ENCODE measurements at regions not wholly inside any gene's neighbourhood (a gene's known extent, or its start where the extent isn't known, plus 50 kb on each side); places are given as distances from the start of the nearest gene placed in this dataset.

GRCh38 chr4:183763990-183764754 lies 105.1 kb downstream of the TRAPPC11 start:
- DNase-seq = no peak

GRCh38 chr4:183765251-183765911 lies 106.3 kb downstream of the TRAPPC11 start:
- no peak for DNase-seq

- DNase-seq = no peak
Observed at GRCh38 chr4:183766140-183766539, 107.0 kb downstream of the TRAPPC11 start.

- no peak for DNase-seq
Observed at GRCh38 chr4:183770906-183771305, 111.8 kb downstream of the TRAPPC11 start.

- DNase-seq = no peak
Observed at GRCh38 chr4:183772361-183772760, 113.3 kb downstream of the TRAPPC11 start.

GRCh38 chr4:183773790-183774189 lies 114.7 kb downstream of the TRAPPC11 start:
- DNase-seq = no peak

- no peak for DNase-seq
Observed at GRCh38 chr4:183783306-183783705, 121.8 kb upstream of the STOX2 start.

GRCh38 chr4:183783991-183784553 lies 121.0 kb upstream of the STOX2 start:
- no peak for DNase-seq

GRCh38 chr4:183788308-183788905 lies 116.7 kb upstream of the STOX2 start:
- no peak for DNase-seq

GRCh38 chr4:183789657-183790056 lies 115.5 kb upstream of the STOX2 start:
- DNase-seq = no peak

- DNase-seq = no peak
Observed at GRCh38 chr4:183790661-183791060, 114.4 kb upstream of the STOX2 start.

GRCh38 chr4:183797011-183797444 lies 108.1 kb upstream of the STOX2 start:
- DNase-seq = peak; percentile 20 to 23

GRCh38 chr4:183797445-183798300 lies 107.4 kb upstream of the STOX2 start:
- DNase-seq = peak; percentile 31 to 39

- peak in 1 of 2 experiments; percentile 22 for DNase-seq
Observed at GRCh38 chr4:183798301-183799253, 106.5 kb upstream of the STOX2 start.

GRCh38 chr4:183801457-183802165 lies 103.5 kb upstream of the STOX2 start:
- DNase-seq = no peak

- no peak for DNase-seq
Observed at GRCh38 chr4:183806341-183806740, 98.8 kb upstream of the STOX2 start.

GRCh38 chr4:183807420-183808096 lies 97.5 kb upstream of the STOX2 start:
- DNase-seq = no peak

GRCh38 chr4:183808097-183808456 lies 97.0 kb upstream of the STOX2 start:
- DNase-seq = no peak

- no peak for DNase-seq
Observed at GRCh38 chr4:183812567-183812966, 92.5 kb upstream of the STOX2 start.

- DNase-seq = no peak
Observed at GRCh38 chr4:183814461-183814860, 90.6 kb upstream of the STOX2 start.
